GM12878 (cell line): ENCODE measurements at regions not wholly inside any gene's neighbourhood (a gene's known extent, or its start where the extent isn't known, plus 50 kb on each side); places are given as distances from the start of the nearest gene placed in this dataset.

Experiments used
- ATAC-seq: fragments of 200-7000 bp; cut with Tn5 transposase; 3 replicates; pipeline ENCODE4 v1.9.1; 2020; ENCODE audit warnings: mild to moderate bottlenecking, moderate library complexity
- BruUV-seq: library from RNA; stranded (reverse); fragments of 400-500 nt; replicated peaks from 2 replicates; lab custom pipeline; 2021; lab: Mats Ljungman, UMichigan
- CTCF ChIA-PET: fragments of 300-600 bp; sonication (Branson Sonifier 250); formaldehyde crosslinking; extraction: SDS; loops from one replicate; lab custom pipeline; 2021; ENCODE audit warnings: inconsistent platforms; lab: Yijun Ruan, JAX
- POLR2A ChIA-PET: fragments of 350-600 bp; formaldehyde crosslinking; extraction: SDS; loops from one replicate; lab custom pipeline; 2021; ENCODE audit warnings: inconsistent platforms; lab: Charles Lee
- RAD21 ChIA-PET: fragments of 300-600 bp; sonication (Branson Sonifier 250); formaldehyde crosslinking; loops from one replicate; lab custom pipeline; 2023; ENCODE audit warnings: antibody characterized with exemption; ENCODE audit not compliant: unreplicated experiment; lab: Charles Lee
- SMC1A ChIA-PET: fragments of 300-600 bp; sonication (Branson Sonifier 250); formaldehyde crosslinking; loops from one replicate; lab custom pipeline; 2023; ENCODE audit not compliant: unreplicated experiment, uncharacterized antibody; lab: Charles Lee
- DNase-seq: peaks from one replicate; pipeline ENCODE4 v3.0.0-alpha.2; 2011; ENCODE audit warnings: low read depth, low spot score
- FAIRE-seq: peaks from 3 replicates; lab custom pipeline; 2011; peaks lifted over from hg19 to GRCh38; lab: Jason Lieb, UNC
- H2AFZ ChIP-seq: 2 replicates; pipeline ENCODE4 v1.6.0; 2011; ENCODE audit warnings: low read depth, low read length, control low read depth; ENCODE audit not compliant: control insufficient read depth
- H3K27ac ChIP-seq: 2 replicates; pipeline ENCODE4 v1.5.1; 2011; ENCODE audit warnings: control low read depth; ENCODE audit not compliant: control insufficient read depth, insufficient read depth
- H3K27me3 ChIP-seq, 2 experiments: replicated peaks in 1 of 2; 2 replicates each; pipeline versions ENCODE4 v1.6.0 to v1.6.1; 2011; ENCODE audit warnings: low read length in 1 of 2; ENCODE audit not compliant: control insufficient read depth in 2 of 2, insufficient read depth in 2 of 2
- H3K36me3 ChIP-seq, 2 experiments: 2 replicates each; pipeline ENCODE4 v1.5.1; 2011; ENCODE audit warnings: low read length in 1 of 2; ENCODE audit not compliant: control insufficient read depth in 2 of 2, insufficient read depth in 2 of 2
- H3K4me1 ChIP-seq: 2 replicates; pipeline ENCODE4 v1.6.1; 2011; ENCODE audit warnings: mild to moderate bottlenecking, low read length, moderate library complexity, mixed read lengths; ENCODE audit not compliant: control insufficient read depth, insufficient read depth
- H3K4me2 ChIP-seq: 2 replicates; pipeline ENCODE4 v1.6.0; 2011; ENCODE audit warnings: control low read depth; ENCODE audit not compliant: control insufficient read depth, insufficient read depth
- H3K4me3 ChIP-seq: fragments of 200-600 bp; sonication (generic); 2 replicates; pipeline ENCODE4 v1.5.1; 2016
- H3K79me2 ChIP-seq: 2 replicates; pipeline ENCODE4 v1.6.0; 2011; ENCODE audit warnings: low read length; ENCODE audit not compliant: control insufficient read depth, insufficient read depth
- H3K9ac ChIP-seq: 2 replicates; pipeline ENCODE4 v1.8.0; 2011; ENCODE audit warnings: low read length, control low read depth, mixed read lengths; ENCODE audit not compliant: control insufficient read depth, insufficient read depth
- H3K9me3 ChIP-seq: replicated peaks from 3 replicates; pipeline ENCODE4 v1.5.1; 2011; ENCODE audit warnings: mild to moderate bottlenecking, low read length; ENCODE audit not compliant: control insufficient read depth, insufficient read depth
- H4K20me1 ChIP-seq: 2 replicates; pipeline ENCODE4 v1.6.0; 2011; ENCODE audit not compliant: control insufficient read depth, insufficient read depth
- BACH1 ChIP-seq: fragments of 450-650 bp; IDR thresholded peaks from 2 replicates; pipeline ENCODE4 v1.6.1; 2017; ENCODE audit warnings: mild to moderate bottlenecking, borderline replicate concordance
- CHD1 ChIP-seq: IDR thresholded peaks from 2 replicates; pipeline ENCODE4 v1.6.1; 2012; ENCODE audit warnings: low read depth, low read length, improper control_type of control experiment
- CREB1 ChIP-seq: IDR thresholded peaks from 2 replicates; pipeline ENCODE4 v1.6.1; 2012; ENCODE audit warnings: low read depth, mild to moderate bottlenecking, inconsistent platforms
- EED ChIP-seq: sonication (generic); IDR thresholded peaks from 2 replicates; pipeline ENCODE4 v1.6.1; 2016; ENCODE audit warnings: antibody characterized with exemption, low read depth
- EZH2 ChIP-seq: IDR thresholded peaks from 2 replicates; pipeline ENCODE4 v1.6.1; 2012; ENCODE audit warnings: low read depth, mild to moderate bottlenecking, control low read depth, inconsistent platforms, low read length, borderline replicate concordance; ENCODE audit not compliant: control insufficient read depth
- HCFC1 ChIP-seq: fragments of 150-350 bp; IDR thresholded peaks from 2 replicates; pipeline ENCODE4 v1.6.1; 2014; ENCODE audit warnings: low read length
- HDAC6 ChIP-seq: fragments of 200-600 bp; sonication (generic); IDR thresholded peaks from one replicate; pipeline ENCODE4 v1.8.0; 2017; ENCODE audit warnings: antibody characterized with exemption; ENCODE audit not compliant: unreplicated experiment
- MLLT1 ChIP-seq: fragments of 450-650 bp; IDR thresholded peaks from 2 replicates; pipeline ENCODE4 v1.6.1; 2016; ENCODE audit warnings: mild to moderate bottlenecking
- PAX5 ChIP-seq: IDR thresholded peaks from 2 replicates; pipeline ENCODE4 v1.6.1; 2011; ENCODE audit warnings: low read depth, low read length, borderline replicate concordance
- POLR2A ChIP-seq: IDR thresholded peaks from 2 replicates; pipeline ENCODE4 v1.6.1; 2011; ENCODE audit warnings: low read depth, mild to moderate bottlenecking, low read length
- RBBP5 ChIP-seq: fragments of 200-600 bp; sonication (generic); conservative IDR thresholded peaks from 2 replicates; pipeline ENCODE4 v1.6.1; 2016
- SMARCA5 ChIP-seq: fragments of 450-650 bp; IDR thresholded peaks from 2 replicates; pipeline ENCODE4 v1.6.1; 2017; ENCODE audit warnings: mild to moderate bottlenecking
- SREBF2 ChIP-seq: IDR thresholded peaks from 2 replicates; pipeline ENCODE4 v1.6.1; 2012; ENCODE audit warnings: mild to moderate bottlenecking, low read length
- SUZ12 ChIP-seq: fragments of 200-600 bp; sonication (generic); IDR thresholded peaks from one replicate; pipeline ENCODE4 v1.6.1; 2018; ENCODE audit warnings: antibody characterized with exemption, mild to moderate bottlenecking; ENCODE audit not compliant: unreplicated experiment
- ZNF217 ChIP-seq: fragments of 450-650 bp; IDR thresholded peaks from 2 replicates; pipeline ENCODE4 v1.6.1; 2017; ENCODE audit warnings: antibody characterized with exemption, mild to moderate bottlenecking
- ZNF687 ChIP-seq: fragments of 450-650 bp; IDR thresholded peaks from 2 replicates; pipeline ENCODE4 v1.6.1; 2017; ENCODE audit warnings: mild to moderate bottlenecking, moderate library complexity
- ZZZ3 ChIP-seq: IDR thresholded peaks from 2 replicates; pipeline ENCODE4 v1.6.1; 2011; ENCODE audit warnings: low read depth; ENCODE audit not compliant: control insufficient read depth, insufficient read length
- WGBS: methylation state at CpG from one replicate; pipeline ENCODE4 v1.1.6; 2016; ENCODE audit warnings: low lambda C conversion rate; ENCODE audit not compliant: insufficient replicate concordance, insufficient coverage; ENCODE audit errors: missing lambda C conversion rate; 5-methylcytosine and 5-hydroxymethylcytosine counted together
- in situ Hi-C: fragments of 300-500 bp; cut with MboI; formaldehyde crosslinking; loops from 9 replicates; pipeline ENCODE4 v1.14.3; 2018; ENCODE audit warnings: mixed read lengths
- intact Hi-C: fragments of 100-400 bp; cut with micrococcal nuclease; formaldehyde crosslinking; loops from one replicate; pipeline ENCODE4 v1.14.2; 2022; ENCODE audit not compliant: unreplicated experiment

- Histone ChIP-seq H3K79me2 (no peaks in the 10 kb centered on the region), H3K9me3 (no peaks in the 10 kb centered on the region), H2AFZ (no peak overlapping the region), H4K20me1 (no peaks in the 10 kb centered on the region), H3K4me2 (no peak overlapping the region), H3K27ac (no peak overlapping the region), H3K4me1 (no peaks in the 10 kb centered on the region), H3K9ac (no peak overlapping the region), H3K4me3 (no peak overlapping the region), H3K36me3 (no peaks in the 10 kb centered on the region), H3K27me3 (no peaks in the 10 kb centered on the region)
- BruUV-seq, result no TSS peak
- no peak for ATAC-seq
- ChIA-PET RAD21 (interaction anchor here (1.6 kb wide), 1 partner anchor 529 kb away, joined by 3 read pairs; no protein-coding TSS in a partner anchor), CTCF (no interaction called here), POLR2A (no interaction called here), SMC1A (interaction anchor here (1.0 to 3.3 kb wide), 4 partner anchors 9 to 62 kb away, joined by 3 to 15 read pairs (median 3); no protein-coding TSS in a partner anchor)
- in situ Hi-C loops, result no loop called here
- no peak for TF ChIP-seq SUZ12
- TF ChIP-seq CREB1, result no peak
- TF ChIP-seq ZZZ3, result no peak
- TF ChIP-seq ZNF217, result no peak
- TF ChIP-seq CHD1, result no peak
- no peak for TF ChIP-seq EZH2
- TF ChIP-seq PAX5, result no peak
- TF ChIP-seq HCFC1, result no peak
- no peak for TF ChIP-seq MLLT1
- no peak for TF ChIP-seq EED
- no peak for TF ChIP-seq SREBF2
- TF ChIP-seq ZNF687, result no peak
- TF ChIP-seq POLR2A, result no peak
- no peak for TF ChIP-seq HDAC6
- TF ChIP-seq SMARCA5, result no peak
- no peak for TF ChIP-seq BACH1
- TF ChIP-seq RBBP5, result no peak
- intact Hi-C loops, result no loop called here
- no peak for FAIRE-seq
- 25% methylated on average over 7 of the region's 7 CpGs for WGBS
- no peak for DNase-seq
These were observed 526.7 kb upstream of the NRP1 start for GRCh38 chr10:33861016-33861704.
